ENCODE measurements at regions not wholly inside any gene's neighbourhood (a gene's known extent, or its start where the extent isn't known, plus 50 kb on each side); places are given as distances from the start of the nearest gene placed in this dataset.

DNA sequence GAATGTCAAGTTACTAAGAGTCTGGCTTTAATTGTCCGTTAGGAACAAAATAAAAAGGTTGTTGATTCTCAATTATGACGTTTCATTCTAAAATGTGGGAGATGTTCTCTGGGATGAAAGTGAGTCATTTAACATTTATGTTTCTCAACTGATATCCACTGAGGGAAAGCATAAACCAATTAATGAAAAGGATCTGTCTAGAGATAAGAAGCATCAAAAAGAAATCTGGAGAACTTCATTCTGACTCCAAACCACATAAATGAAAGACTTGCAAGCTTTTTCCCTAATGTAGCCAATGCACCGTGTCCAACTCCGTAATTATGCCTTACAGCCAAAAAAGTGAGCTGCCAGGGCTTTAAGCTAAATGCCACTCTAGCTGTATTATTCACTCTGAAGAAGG lies 654.2 kb downstream of the TLE1 start:
- no peaks in the 10 kb centered on the region for H3K9me3 ChIP-seq
- ATAC-seq (no peak), DNase-seq (no peak)
- no peaks in the 10 kb centered on the region for H3K4me1 ChIP-seq (ENCODE audit: low read depth)
- intact Hi-C loops (cut with DNase I, micrococcal nuclease), result no loop called here
- no peaks in the 10 kb centered on the region for H3K36me3 ChIP-seq (ENCODE audit: low read depth)
- TF ChIP-seq, protein P1, sequence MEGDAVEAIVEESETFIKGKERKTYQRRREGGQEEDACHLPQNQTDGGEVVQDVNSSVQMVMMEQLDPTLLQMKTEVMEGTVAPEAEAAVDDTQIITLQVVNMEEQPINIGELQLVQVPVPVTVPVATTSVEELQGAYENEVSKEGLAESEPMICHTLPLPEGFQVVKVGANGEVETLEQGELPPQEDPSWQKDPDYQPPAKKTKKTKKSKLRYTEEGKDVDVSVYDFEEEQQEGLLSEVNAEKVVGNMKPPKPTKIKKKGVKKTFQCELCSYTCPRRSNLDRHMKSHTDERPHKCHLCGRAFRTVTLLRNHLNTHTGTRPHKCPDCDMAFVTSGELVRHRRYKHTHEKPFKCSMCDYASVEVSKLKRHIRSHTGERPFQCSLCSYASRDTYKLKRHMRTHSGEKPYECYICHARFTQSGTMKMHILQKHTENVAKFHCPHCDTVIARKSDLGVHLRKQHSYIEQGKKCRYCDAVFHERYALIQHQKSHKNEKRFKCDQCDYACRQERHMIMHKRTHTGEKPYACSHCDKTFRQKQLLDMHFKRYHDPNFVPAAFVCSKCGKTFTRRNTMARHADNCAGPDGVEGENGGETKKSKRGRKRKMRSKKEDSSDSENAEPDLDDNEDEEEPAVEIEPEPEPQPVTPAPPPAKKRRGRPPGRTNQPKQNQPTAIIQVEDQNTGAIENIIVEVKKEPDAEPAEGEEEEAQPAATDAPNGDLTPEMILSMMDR (IDR thresholded peaks at IDR 0.05), result no peak
- no peak overlapping the region for H3K4me3 ChIP-seq

GRCh38 chr9:81032831-81033230 lies 656.5 kb downstream of the TLE1 start:
- ATAC-seq (no peak), DNase-seq (no peak)
- Histone ChIP-seq H3K4me1 (ENCODE audit: low read depth) (no peaks in the 10 kb centered on the region), H3K9me3 (no peaks in the 10 kb centered on the region), H3K4me3 (no peak overlapping the region), H3K36me3 (ENCODE audit: low read depth) (no peaks in the 10 kb centered on the region)
- TF ChIP-seq, protein P1 (IDR thresholded peaks at IDR 0.05), result no peak
- intact Hi-C loops (cut with DNase I, micrococcal nuclease), result no loop called here

GRCh38 chr9:81032030-81032572 lies 657.2 kb downstream of the TLE1 start:
- Histone ChIP-seq H3K4me1 (ENCODE audit: low read depth) (no peaks in the 10 kb centered on the region), H3K4me3 (no peak overlapping the region), H3K9me3 (no peaks in the 10 kb centered on the region), H3K36me3 (ENCODE audit: low read depth) (no peaks in the 10 kb centered on the region)
- DNase-seq (no peak), ATAC-seq (no peak)
- TF ChIP-seq, protein P1 (IDR thresholded peaks at IDR 0.05), result no peak
- intact Hi-C loops (cut with DNase I, micrococcal nuclease), result no loop called here

DNA sequence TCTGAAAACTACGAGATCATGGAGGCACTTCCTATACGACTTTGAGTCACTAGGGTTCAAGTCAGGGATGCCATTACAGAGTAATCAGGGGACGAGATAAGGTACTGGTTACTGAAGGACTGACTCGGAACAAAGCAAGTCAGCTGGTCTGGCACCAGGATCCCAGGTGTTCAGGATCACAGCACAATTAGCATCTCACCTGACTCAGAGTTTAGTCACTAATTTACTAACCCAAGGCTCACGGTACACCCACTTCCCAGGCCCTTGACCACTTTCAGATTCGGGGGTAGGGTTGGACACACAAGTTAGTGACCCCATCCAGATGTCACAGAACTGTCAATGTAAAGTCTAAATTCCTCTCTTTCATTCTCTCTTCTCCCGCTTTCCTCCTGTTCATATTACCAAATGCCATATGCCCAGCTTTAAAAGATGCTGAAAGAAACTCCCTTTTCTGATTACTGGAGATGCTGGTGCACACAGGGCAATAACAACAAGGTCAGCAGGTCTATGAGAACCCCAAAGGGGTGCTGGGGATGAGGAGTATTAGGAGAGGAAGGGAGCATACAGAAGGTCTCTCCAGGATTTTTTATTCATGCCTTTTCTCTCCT lies 657.8 kb downstream of the TLE1 start:
- H3K36me3 ChIP-seq (ENCODE audit: low read depth), result no peaks in the 10 kb centered on the region
- intact Hi-C loops (cut with DNase I, micrococcal nuclease), result no loop called here
- TF ChIP-seq, protein P1 (IDR thresholded peaks at IDR 0.05), result no peak
- no peaks in the 10 kb centered on the region for H3K9me3 ChIP-seq
- H3K4me3 ChIP-seq, result no peak overlapping the region
- ATAC-seq, result no peak
- H3K4me1 ChIP-seq (ENCODE audit: low read depth), result no peaks in the 10 kb centered on the region
- no peak for DNase-seq

DNA sequence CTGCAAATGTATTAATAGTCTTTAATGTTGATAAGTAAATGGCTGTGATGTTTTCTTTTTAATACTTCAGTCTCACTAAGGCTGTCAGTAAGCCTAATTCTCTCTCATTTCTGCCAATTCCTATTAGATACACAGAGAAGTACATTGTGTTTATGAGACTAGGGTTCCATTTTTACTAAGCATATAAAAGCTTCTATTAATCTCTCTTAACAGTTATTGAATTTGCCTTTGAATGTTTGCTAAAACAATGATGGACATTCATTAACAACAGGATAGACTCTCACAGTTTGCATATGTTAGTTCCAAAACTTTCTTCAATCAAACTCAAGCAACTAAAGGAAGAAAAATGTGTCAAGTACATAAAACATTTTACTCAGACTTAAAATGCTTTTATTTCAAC lies 659.3 kb downstream of the TLE1 start:
- intact Hi-C loops (cut with DNase I, micrococcal nuclease), result no loop called here
- DNase-seq (no peak), ATAC-seq (no peak)
- Histone ChIP-seq H3K9me3 (no peaks in the 10 kb centered on the region), H3K4me1 (ENCODE audit: low read depth) (no peaks in the 10 kb centered on the region), H3K4me3 (no peak overlapping the region), H3K36me3 (ENCODE audit: low read depth) (no peaks in the 10 kb centered on the region)
- TF ChIP-seq, protein P1 (IDR thresholded peaks at IDR 0.05), result no peak

DNA sequence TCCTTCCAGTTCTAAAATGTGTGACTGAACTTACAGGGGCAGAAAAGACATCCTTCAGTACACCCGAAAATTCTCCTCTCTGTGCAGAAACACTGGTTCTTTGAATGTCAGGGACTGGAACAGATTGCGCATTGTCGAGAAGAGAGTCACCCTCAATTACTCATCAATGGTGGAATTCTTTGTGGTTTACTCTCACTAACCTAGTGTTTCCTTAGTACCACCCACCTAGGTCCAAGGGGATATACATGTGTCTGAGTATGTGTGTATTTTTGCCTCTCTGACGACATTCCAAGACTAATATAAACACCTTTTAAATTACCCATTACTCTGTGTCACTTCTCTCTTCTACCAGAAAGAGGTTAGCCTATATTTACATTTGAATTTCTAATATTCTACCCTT lies 660.8 kb downstream of the TLE1 start:
- Histone ChIP-seq H3K36me3 (ENCODE audit: low read depth) (no peaks in the 10 kb centered on the region), H3K4me3 (no peak overlapping the region), H3K4me1 (ENCODE audit: low read depth) (no peaks in the 10 kb centered on the region), H3K9me3 (no peaks in the 10 kb centered on the region)
- intact Hi-C loops (cut with DNase I, micrococcal nuclease), result no loop called here
- DNase-seq (no peak), ATAC-seq (no peak)
- TF ChIP-seq, protein P1 (IDR thresholded peaks at IDR 0.05), result no peak
